Left ventricle myocardium superior (tissue), 1 donor: ENCODE measurements at regions not wholly inside any gene's neighbourhood (a gene's known extent, or its start where the extent isn't known, plus 50 kb on each side); places are given as distances from the start of the nearest gene placed in this dataset.
"Not testable (repeated sequence)": the region's sequence is repeated elsewhere in the genome, so short reads cannot be mapped to it uniquely, and the experiment has no call there.

Experiments used
- ATAC-seq: fragments of 200-7000 bp; cut with Tn5 transposase; one replicate; pipeline ENCODE4 v1.9.1; 2020; ENCODE audit warnings: mild to moderate bottlenecking, moderate library complexity
- DNase-seq: peaks from one replicate; pipeline ENCODE4 v3.0.0-alpha.2; 2020
- intact Hi-C: fragments of 100-400 bp; cut with micrococcal nuclease; formaldehyde crosslinking; loops from one replicate; pipeline ENCODE4 v1.11.0; 2022
- donor health status: DM: no; HTN: yes; CAD: no; lungs with severe emphysema.

- DNase-seq (no peak), ATAC-seq (no peak)
- intact Hi-C loops: no loop called here
Measured at GRCh38 chr17:27038676-27039075, 255.2 kb upstream of the WSB1 start.

GRCh38 chr17:27045039-27045438, 248.9 kb upstream of the WSB1 start:
- ATAC-seq, intact Hi-C loops, DNase-seq: not testable (repeated sequence)

- intact Hi-C loops: no loop called here
- ATAC-seq: no peak
- no peak for DNase-seq
Measured at GRCh38 chr17:27049104-27049784, 244.7 kb upstream of the WSB1 start.

- no peak for DNase-seq
- no peak for ATAC-seq
- intact Hi-C loops: no loop called here
Measured at GRCh38 chr17:27065588-27065987, 228.3 kb upstream of the WSB1 start.

GRCh38 chr17:27066315-27066714, 227.6 kb upstream of the WSB1 start:
- ATAC-seq (no peak), DNase-seq (no peak)
- intact Hi-C loops: no loop called here

- DNase-seq: no peak
- ATAC-seq: no peak
- intact Hi-C loops: no loop called here
Measured at GRCh38 chr17:27069842-27070508, 223.9 kb upstream of the WSB1 start.

- ATAC-seq: no peak
- DNase-seq: no peak
- intact Hi-C loops: no loop called here
Measured at GRCh38 chr17:27070836-27071235, 223.1 kb upstream of the WSB1 start.

GRCh38 chr17:27072885-27073284, 221.0 kb upstream of the WSB1 start:
- intact Hi-C loops: no loop called here
- DNase-seq (no peak), ATAC-seq (no peak)

GRCh38 chr17:27076814-27077213, 217.1 kb upstream of the WSB1 start:
- ATAC-seq: no peak
- intact Hi-C loops: no loop called here

GRCh38 chr17:27078296-27078695, 215.6 kb upstream of the WSB1 start:
- ATAC-seq (no peak), DNase-seq (no peak)
- intact Hi-C loops: no loop called here

More at GRCh38 chr17:27076814-27077213, 217.1 kb upstream of the WSB1 start:
- no peak for DNase-seq

GRCh38 chr17:27079660-27080059, 214.3 kb upstream of the WSB1 start:
- DNase-seq (no peak), ATAC-seq (no peak)
- intact Hi-C loops: no loop called here

- intact Hi-C loops: no loop called here
- ATAC-seq (no peak), DNase-seq (no peak)
Measured at GRCh38 chr17:27081002-27081638, 212.8 kb upstream of the WSB1 start.

GRCh38 chr17:27082023-27082774, 211.7 kb upstream of the WSB1 start:
- no peak for ATAC-seq
- intact Hi-C loops: no loop called here
- no peak for DNase-seq

GRCh38 chr17:27082775-27083154, 211.1 kb upstream of the WSB1 start:
- DNase-seq: no peak
- ATAC-seq: no peak
- intact Hi-C loops: no loop called here

- no peak for DNase-seq
- intact Hi-C loops: no loop called here
- no peak for ATAC-seq
Measured at GRCh38 chr17:27083408-27084185, 210.3 kb upstream of the WSB1 start.

- no peak for DNase-seq
- ATAC-seq: no peak
- intact Hi-C loops: no loop called here
Measured at GRCh38 chr17:27085517-27085916, 208.4 kb upstream of the WSB1 start.

GRCh38 chr17:27086526-27086925, 207.4 kb upstream of the WSB1 start:
- DNase-seq (no peak), ATAC-seq (no peak)
- intact Hi-C loops: no loop called here

- ATAC-seq (no peak), DNase-seq (no peak)
- intact Hi-C loops: no loop called here
Measured at GRCh38 chr17:27087935-27088766, 205.8 kb upstream of the WSB1 start.

- intact Hi-C loops: no loop called here
- no peak for ATAC-seq
Measured at GRCh38 chr17:27088767-27089078, 205.2 kb upstream of the WSB1 start.

More at GRCh38 chr17:27088767-27089078, 205.2 kb upstream of the WSB1 start:
- DNase-seq: no peak
